ENCODE measurements at regions not wholly inside any gene's neighbourhood (a gene's known extent, or its start where the extent isn't known, plus 50 kb on each side); places are given as distances from the start of the nearest gene placed in this dataset.

GRCh38 chr6:134515986-134516385 lies 198.1 kb upstream of the SGK1 start:
- ChIA-PET CTCF (no interaction called here), POLR2A (no interaction called here)

GRCh38 chr6:134512981-134513391 lies 195.1 kb upstream of the SGK1 start:
- no peak for DNase-seq (ENCODE audit: extremely low spot score)
- ChIA-PET POLR2A (no interaction called here), CTCF (interaction anchor here (1.1 to 2.1 kb wide), 2 partner anchors 9 to 20 kb away, joined by 3 to 15 read pairs; no protein-coding TSS in a partner anchor)
- no peak for TF ChIP-seq CTCF (IDR thresholded peaks at IDR 0.05; ENCODE audit: control extremely low read depth, extremely low read depth, low read depth, missing control alignments)

More at GRCh38 chr6:134515986-134516385, 198.1 kb upstream of the SGK1 start:
- no peak for DNase-seq (ENCODE audit: extremely low spot score)
- TF ChIP-seq CTCF (IDR thresholded peaks at IDR 0.05; ENCODE audit: control extremely low read depth, extremely low read depth, low read depth, missing control alignments): no peak

GRCh38 chr6:134511984-134512683 lies 194.2 kb upstream of the SGK1 start:
- ChIA-PET CTCF (no interaction called here), POLR2A (no interaction called here)
- DNase-seq (ENCODE audit: extremely low spot score): no peak
- TF ChIP-seq CTCF (IDR thresholded peaks at IDR 0.05; ENCODE audit: control extremely low read depth, extremely low read depth, low read depth, missing control alignments): no peak

GRCh38 chr6:134510920-134511319 lies 193.0 kb upstream of the SGK1 start:
- TF ChIP-seq CTCF (IDR thresholded peaks at IDR 0.05; ENCODE audit: control extremely low read depth, extremely low read depth, low read depth, missing control alignments): no peak
- CTCF ChIA-PET: no interaction called here
- POLR2A ChIA-PET: no interaction called here
- no peak for DNase-seq (ENCODE audit: extremely low spot score)

GRCh38 chr6:134510142-134510541 lies 192.2 kb upstream of the SGK1 start:
- CTCF ChIA-PET: interaction anchor here (1.2 kb wide), 1 partner anchor 29 kb away, joined by 4 read pairs; no protein-coding TSS in a partner anchor
- no peak for TF ChIP-seq CTCF (IDR thresholded peaks at IDR 0.05; ENCODE audit: control extremely low read depth, extremely low read depth, low read depth, missing control alignments)
- DNase-seq (ENCODE audit: extremely low spot score): no peak
- POLR2A ChIA-PET: no interaction called here

GRCh38 chr6:134508862-134509498 lies 191.1 kb upstream of the SGK1 start:
- ChIA-PET CTCF (interaction anchor here (1.2 kb wide), 1 partner anchor 28 kb away, joined by 4 read pairs; no protein-coding TSS in a partner anchor), POLR2A (no interaction called here)
- no peak for TF ChIP-seq CTCF (IDR thresholded peaks at IDR 0.05; ENCODE audit: control extremely low read depth, extremely low read depth, low read depth, missing control alignments)
- DNase-seq (ENCODE audit: extremely low spot score): no peak
